ENCODE measurements at regions not wholly inside any gene's neighbourhood (a gene's known extent, or its start where the extent isn't known, plus 50 kb on each side); places are given as distances from the start of the nearest gene placed in this dataset.

DNA sequence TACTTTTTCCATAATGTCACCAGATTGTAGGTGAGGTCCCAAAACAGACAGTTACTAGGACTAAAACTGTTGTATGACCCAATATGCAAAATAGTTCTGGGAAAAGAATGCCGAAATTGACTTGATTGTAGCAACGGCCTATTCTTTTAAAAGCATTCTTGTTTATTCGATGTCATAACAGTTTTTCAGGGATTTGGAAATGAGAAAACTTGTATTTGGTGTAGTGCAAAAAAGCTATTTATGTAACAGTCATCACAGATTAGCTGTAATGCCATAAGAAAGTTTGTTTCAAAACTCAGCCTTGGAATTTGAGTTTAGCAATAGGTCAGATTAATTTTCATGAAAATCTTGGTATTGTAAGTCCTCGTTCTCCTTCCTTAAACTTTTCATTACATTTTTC is 69.2 kb upstream of the DIAPH2 start:
- TF ChIP-seq CTCF (IDR thresholded peaks at IDR 0.05) (no peak), POLR2A (IDR thresholded peaks at IDR 0.05) (no peak), POLR2AphosphoS5 (IDR thresholded peaks at IDR 0.05) (peak in 1 of 3 donors; percentile 5)
